ENCODE measurements at regions not wholly inside any gene's neighbourhood (a gene's known extent, or its start where the extent isn't known, plus 50 kb on each side); places are given as distances from the start of the nearest gene placed in this dataset.

- intact Hi-C loops (cut with DNase I), result no loop called here
- ATAC-seq, result no peak
- DNase-seq (ENCODE audit: low spot score), result no peak
Observed at GRCh38 chr12:81874586-81874985, 115.4 kb upstream of the PPFIA2 start.

- DNase-seq (ENCODE audit: low spot score) (no peak), ATAC-seq (no peak)
- intact Hi-C loops (cut with DNase I), result no loop called here
Observed at GRCh38 chr12:81874166-81874565, 115.0 kb upstream of the PPFIA2 start.

DNA sequence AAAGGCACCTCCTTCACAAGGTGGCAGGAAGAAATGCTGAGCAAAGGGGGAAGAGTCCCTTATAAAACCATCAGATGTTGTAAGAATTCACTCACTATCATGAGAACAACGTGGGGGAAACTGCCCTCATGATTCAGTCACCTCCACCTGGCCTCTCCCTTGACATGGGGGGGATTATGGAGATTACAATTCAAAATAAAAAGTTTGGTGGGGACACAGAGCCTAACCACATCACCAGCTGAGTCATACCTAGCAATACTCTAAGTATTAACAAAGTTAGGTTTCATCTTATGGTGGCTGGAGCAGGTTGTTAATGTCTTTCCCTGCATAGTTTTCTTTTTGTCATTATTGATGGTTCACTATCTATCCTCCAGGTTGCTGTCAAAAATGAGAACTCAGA, 113.2 kb upstream of the PPFIA2 start:
- intact Hi-C loops (cut with DNase I), result no loop called here
- no peak for DNase-seq (ENCODE audit: low spot score)
- no peak for ATAC-seq

DNA sequence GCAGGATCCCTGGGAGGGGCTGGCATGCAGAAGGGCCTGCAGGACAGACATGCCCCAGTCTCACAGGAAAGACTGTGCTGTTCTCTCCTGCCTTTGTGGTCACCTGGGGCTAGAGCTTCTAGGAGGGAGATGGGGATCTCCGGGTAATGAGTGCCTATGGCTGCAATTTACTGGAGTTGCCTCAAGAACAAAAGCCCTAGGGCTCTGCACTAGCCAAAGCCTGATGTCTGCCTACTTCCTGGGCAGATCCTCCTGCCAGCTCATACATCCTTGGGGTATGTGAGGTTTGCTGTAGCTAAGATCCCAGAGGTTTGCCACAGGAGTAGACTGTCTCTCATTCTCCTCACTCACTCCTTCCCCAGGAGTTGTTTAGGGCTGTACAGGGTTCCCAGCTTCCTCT, 106.9 kb upstream of the PPFIA2 start:
- intact Hi-C loops (cut with DNase I), result no loop called here
- no peak for ATAC-seq

GRCh38 chr12:81863406-81863805, 104.3 kb upstream of the PPFIA2 start:
- intact Hi-C loops (cut with DNase I), result no loop called here
- no peak for DNase-seq (ENCODE audit: low spot score)
- ATAC-seq, result no peak

More for the DNA sequence above, 106.9 kb upstream of the PPFIA2 start:
- DNase-seq (ENCODE audit: low spot score), result no peak

- intact Hi-C loops (cut with DNase I), result no loop called here
- DNase-seq (ENCODE audit: low spot score), result no peak
- no peak for ATAC-seq
Observed at GRCh38 chr12:81859521-81859920, 100.4 kb upstream of the PPFIA2 start.

- intact Hi-C loops (cut with DNase I), result no loop called here
- ATAC-seq (no peak), DNase-seq (ENCODE audit: low spot score) (no peak)
Observed at GRCh38 chr12:81843599-81843998, 84.4 kb upstream of the PPFIA2 start.

DNA sequence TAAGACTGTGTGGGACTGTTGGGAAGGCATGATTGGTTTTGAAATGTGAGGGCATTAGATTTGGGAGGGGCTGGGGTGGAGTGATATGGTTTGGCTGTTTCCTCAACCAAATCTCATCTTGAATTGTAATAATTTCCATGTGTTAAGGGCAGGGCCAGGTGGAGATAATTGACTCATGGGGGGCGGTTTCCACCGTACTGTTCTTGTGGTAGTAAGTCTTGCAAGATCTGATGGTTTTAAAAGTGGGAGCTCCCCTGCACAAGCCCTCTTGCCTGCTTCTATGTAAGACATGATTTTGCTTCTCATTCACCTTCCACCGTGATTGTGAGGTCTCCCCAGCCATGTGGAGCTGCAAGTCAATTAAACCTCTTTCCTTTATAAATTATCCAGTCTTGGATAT, 76.6 kb upstream of the PPFIA2 start:
- intact Hi-C loops (cut with DNase I), result no loop called here
- DNase-seq (ENCODE audit: low spot score), result no peak
- ATAC-seq, result no peak

GRCh38 chr12:81819991-81820633, 61.0 kb upstream of the PPFIA2 start:
- no peak for ATAC-seq
- no peak for DNase-seq (ENCODE audit: low spot score)
- intact Hi-C loops (cut with DNase I), result no loop called here

DNA sequence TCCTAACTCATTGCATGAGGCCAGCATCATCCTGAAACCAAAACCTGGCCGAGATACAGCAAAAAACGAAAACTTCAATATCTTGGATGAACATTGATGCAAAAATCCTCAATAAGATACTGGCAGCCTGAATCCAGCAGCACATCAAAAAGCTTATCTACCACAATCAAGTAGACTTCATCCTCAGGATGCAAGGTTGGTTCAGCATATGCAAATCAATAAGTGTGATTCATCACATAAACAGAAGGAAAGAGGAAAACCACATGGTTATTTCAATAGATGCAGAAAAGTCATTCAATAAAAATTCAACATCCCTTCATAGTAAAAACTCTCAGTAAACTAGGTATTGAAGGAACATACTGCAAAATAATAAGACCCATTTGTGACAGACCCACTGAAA, 56.5 kb upstream of the PPFIA2 start:
- intact Hi-C loops (cut with DNase I), result no loop called here
- ATAC-seq (no peak), DNase-seq (ENCODE audit: low spot score) (no peak)

DNA sequence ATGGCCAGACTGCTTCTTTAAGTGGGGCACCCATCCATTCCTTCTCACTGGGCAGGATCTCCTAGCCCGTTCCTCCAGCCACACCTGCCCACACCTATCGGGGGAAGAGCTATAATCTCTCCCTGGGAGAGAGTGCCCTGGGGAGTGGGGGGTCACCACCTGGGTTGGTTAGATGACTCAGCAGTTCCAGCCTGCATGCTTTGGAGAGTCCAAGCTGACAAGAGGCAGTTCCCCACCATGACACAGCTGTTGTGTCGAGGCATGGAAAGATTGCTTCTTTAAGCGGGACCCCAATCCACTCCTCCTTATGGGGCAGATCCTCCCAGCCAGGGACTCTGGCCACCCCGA, 52.6 kb upstream of the PPFIA2 start:
- ATAC-seq (peak; percentile 11), DNase-seq (ENCODE audit: low spot score) (no peak)
- intact Hi-C loops (cut with DNase I), result no loop called here

DNA sequence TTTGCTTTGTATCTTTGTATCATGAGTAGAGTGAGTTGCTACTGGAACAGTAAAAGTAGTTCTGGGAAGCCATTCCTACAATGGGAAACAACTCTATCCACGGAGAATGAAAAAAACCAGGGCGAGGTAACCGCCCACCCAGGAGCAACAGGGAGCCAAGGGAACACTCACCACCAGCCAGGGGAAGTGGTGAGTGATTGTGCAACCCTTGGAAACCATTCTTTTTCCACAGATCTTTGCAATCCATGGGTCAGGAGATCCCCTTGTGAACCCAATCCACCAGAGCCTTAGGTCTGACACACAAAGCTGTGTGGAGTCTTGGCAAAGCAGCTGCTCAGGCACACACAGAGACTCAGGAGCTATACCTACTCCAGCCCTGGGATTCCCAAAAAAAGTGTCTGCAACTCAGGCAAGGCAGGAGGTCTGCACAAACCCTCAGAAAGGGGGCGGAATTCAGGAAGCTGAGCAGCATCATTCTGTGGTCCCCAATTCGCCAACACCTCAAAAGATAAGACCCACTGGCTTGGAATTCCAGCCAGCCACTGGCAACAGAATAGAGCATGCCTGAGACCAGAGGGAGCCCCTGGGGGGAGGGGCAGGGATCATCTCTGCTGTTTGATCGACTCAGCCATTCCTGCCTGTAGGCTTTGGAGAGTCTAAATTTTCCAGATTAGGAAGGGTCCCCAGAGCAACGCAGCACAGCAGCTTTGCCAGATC, 52.1 kb upstream of the PPFIA2 start:
- ATAC-seq (peak; percentile 94), DNase-seq (ENCODE audit: low spot score) (peak; percentile 64)
- intact Hi-C loops (cut with DNase I), result no loop called here

- DNase-seq (ENCODE audit: low spot score) (no peak), ATAC-seq (peak; percentile 81)
- intact Hi-C loops (cut with DNase I), result no loop called here
Observed at GRCh38 chr12:81809829-81810595, 50.9 kb upstream of the PPFIA2 start.

GRCh38 chr12:81809113-81809777, 50.1 kb upstream of the PPFIA2 start:
- no peak for ATAC-seq
- no peak for DNase-seq (ENCODE audit: low spot score)
- intact Hi-C loops (cut with DNase I), result no loop called here

Measured in sciatic nerve (tissue), 2 donors.